GM12864 (cell line): ENCODE measurements at regions not wholly inside any gene's neighbourhood (a gene's known extent, or its start where the extent isn't known, plus 50 kb on each side); places are given as distances from the start of the nearest gene placed in this dataset.

ENCODE experiments used
- DNase-seq: peaks from one replicate; pipeline ENCODE4 v3.0.0-alpha.2; 2011; ENCODE audit warnings: low read depth
- H3K4me3 ChIP-seq: 2 replicates; pipeline ENCODE4 v1.5.1; 2011; ENCODE audit warnings: mild to moderate bottlenecking, low read depth, low read length, control low read depth
- TF ChIP-seq, protein P1 (sequence below): IDR thresholded peaks from 2 replicates; pipeline ENCODE4 v1.5.1; 2011; ENCODE audit warnings: low read depth, mild to moderate bottlenecking, moderate library complexity, low read length, control low read depth, inconsistent platforms; ENCODE audit errors: missing control alignments

DNA sequence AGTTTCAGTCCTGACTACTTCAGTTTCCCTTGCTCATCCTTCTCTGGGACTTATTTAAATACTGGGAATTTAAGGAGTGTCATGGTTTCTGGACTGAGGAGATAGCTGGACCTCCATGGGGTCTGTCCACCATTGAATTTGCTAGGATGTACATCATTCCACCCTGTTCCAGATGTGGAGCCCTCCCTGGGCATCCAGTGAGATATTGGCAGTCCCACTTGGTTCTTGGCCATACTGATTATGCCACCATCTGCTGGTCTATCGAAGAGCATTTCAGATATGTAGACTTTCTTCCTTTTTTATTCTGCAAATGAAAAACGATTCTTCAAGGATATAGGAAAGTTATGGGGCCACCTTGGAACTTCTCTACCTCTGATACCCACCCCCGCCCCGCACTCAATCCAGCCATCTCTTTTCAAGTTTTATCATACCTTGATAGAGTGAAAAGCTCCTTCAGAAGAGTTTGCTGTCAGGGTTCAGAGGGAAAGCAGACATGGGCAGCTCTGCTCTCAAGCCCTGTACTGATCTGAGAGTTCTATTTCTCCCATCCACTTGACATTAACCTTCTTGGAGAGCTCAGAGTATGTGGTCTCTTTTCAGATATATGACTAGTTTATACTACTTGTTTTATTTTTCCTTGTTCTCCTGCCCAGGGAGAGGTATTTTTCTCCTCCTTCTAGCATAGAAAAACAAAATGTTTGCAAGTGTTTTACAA lies 490.7 kb upstream of the SGCD start:
- TF ChIP-seq, protein P1, sequence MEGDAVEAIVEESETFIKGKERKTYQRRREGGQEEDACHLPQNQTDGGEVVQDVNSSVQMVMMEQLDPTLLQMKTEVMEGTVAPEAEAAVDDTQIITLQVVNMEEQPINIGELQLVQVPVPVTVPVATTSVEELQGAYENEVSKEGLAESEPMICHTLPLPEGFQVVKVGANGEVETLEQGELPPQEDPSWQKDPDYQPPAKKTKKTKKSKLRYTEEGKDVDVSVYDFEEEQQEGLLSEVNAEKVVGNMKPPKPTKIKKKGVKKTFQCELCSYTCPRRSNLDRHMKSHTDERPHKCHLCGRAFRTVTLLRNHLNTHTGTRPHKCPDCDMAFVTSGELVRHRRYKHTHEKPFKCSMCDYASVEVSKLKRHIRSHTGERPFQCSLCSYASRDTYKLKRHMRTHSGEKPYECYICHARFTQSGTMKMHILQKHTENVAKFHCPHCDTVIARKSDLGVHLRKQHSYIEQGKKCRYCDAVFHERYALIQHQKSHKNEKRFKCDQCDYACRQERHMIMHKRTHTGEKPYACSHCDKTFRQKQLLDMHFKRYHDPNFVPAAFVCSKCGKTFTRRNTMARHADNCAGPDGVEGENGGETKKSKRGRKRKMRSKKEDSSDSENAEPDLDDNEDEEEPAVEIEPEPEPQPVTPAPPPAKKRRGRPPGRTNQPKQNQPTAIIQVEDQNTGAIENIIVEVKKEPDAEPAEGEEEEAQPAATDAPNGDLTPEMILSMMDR: no peak
- no peak for DNase-seq
- H3K4me3 ChIP-seq: no peak overlapping the region

DNA sequence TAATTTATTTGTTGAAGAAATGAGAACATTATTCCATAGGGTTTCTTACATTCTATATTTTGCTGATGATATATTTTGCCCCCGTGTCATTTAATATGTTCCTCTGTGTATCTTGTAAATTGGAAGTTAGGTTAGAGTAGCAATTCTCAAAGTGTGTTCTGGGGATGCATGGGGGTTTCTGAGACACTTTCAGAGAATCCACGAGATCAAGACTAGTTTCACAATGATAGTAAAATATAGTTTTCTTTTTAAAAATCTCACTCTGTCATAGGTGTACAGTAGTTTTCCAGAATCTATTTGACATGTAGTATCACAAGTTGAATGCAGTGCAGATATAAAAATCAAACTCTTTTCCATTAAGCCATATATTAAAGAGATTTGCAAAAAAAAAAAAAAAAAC lies 488.6 kb upstream of the SGCD start:
- TF ChIP-seq, protein P1: no peak
- DNase-seq: no peak
- no peak overlapping the region for H3K4me3 ChIP-seq

DNA sequence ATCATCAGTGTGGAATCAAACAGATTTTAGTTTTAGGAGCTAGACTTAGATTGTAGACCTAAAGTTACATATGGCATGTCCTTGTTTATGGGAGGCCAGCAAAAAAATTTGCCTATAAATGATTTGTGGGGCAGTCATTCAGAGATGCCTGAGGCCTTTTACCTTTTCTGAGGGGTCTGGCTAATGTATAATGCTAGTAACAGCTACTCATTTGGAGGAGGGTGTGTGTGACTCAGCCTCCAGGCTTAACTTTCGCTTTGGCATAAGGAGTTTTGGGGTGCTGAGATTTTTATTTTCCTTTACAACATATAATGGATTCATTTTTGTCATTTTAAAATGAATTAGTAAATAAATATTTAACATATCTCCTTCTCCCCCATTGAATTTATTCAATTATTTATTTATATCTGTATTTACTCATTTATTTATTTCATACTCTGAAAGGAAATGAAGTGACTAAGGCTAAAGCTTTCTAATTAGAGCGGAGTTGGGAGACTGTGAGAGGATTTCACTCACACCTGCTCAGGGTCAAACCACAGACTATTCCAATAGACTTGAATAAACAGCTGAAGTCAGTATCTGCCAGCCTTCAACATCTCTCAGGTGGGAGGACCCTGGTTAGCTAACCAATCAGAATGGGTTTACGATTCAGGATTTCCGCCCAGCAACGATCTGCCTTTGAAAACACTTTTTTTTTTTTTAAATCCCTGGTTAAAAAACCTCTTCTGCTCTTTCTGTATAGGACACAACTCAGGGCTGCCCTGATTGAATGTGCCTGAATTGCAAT lies 487.5 kb upstream of the SGCD start:
- no peak for DNase-seq
- no peak overlapping the region for H3K4me3 ChIP-seq
- TF ChIP-seq, protein P1: no peak

DNA sequence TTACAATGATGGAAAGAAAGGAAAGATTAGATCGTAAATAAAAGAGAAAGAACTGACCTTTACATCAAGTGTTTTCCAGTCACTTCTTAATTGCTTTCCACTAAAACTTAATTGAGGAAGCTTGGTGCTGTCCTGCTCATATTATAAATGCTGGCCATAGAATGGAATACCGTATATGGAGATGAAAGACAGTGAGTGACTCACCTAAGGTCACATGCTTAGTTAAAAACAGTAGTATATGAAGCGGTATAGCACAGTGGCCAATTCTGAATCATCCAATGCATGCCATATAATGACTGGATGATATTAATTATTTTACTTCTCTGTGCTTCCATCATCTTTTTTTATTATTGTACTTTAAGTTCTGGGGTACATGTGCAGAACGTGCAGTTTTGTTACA lies 482.4 kb upstream of the SGCD start:
- DNase-seq: no peak
- TF ChIP-seq, protein P1: no peak
- no peak overlapping the region for H3K4me3 ChIP-seq

DNA sequence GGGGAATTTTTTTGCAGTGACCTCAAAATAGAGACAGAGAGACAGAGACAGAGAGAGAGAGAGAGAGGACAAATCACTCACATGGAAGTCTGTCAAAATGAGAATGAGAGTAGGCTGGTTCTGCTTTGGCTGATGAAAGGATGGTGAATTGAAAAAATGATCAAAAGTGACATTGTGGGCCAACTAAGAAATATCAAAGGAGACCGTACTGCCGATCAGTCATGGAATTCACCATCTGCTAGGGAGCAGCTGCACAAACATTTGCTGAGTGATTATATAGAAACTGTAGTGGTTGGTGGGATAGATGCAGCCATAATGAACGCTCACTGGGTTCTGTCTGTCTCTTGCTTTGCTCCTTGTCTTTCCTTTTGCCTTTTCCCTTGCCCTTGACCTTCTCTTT lies 476.6 kb upstream of the SGCD start:
- no peak overlapping the region for H3K4me3 ChIP-seq
- TF ChIP-seq, protein P1: no peak
- DNase-seq: no peak

DNA sequence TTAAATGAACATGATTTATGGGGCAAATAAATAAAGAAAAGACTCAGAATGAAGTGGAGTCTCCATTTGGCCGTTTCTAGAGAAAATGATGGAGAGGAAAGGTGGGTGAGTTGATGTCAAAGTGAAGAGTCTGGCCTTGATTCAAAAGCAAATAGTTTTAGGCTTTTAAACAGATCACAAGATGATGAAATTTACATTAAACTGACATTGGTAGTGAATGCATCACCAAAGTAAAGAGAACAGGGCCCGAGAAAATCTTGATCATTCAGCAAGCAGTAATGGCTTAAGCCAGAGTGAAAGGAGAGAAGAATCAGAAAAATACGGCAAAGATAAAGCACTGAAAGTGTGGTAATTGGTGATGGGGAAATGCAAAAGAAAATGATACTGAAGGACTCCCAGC lies 460.0 kb upstream of the SGCD start:
- H3K4me3 ChIP-seq: no peak overlapping the region
- TF ChIP-seq, protein P1: no peak

More for the DNA sequence above, 460.0 kb upstream of the SGCD start:
- DNase-seq: no peak
